HepG2 (cell line): ENCODE measurements at regions not wholly inside any gene's neighbourhood (a gene's known extent, or its start where the extent isn't known, plus 50 kb on each side); places are given as distances from the start of the nearest gene placed in this dataset.
A peak's percentile ranks its signal among the peaks of the same experiment; 100 is the strongest.

Source experiments
- CENPT ChIP-seq: sonication (generic); formaldehyde crosslinking; IDR thresholded peaks from 2 replicates; pipeline ENCODE4 v1.8.0; 2022; ENCODE audit warnings: low read depth, mild to moderate bottlenecking, moderate library complexity, missing genetic modification reagents
- FOXP4 ChIP-seq: sonication (generic); formaldehyde crosslinking; IDR thresholded peaks from 2 replicates; pipeline ENCODE4 v1.4.0; 2020; ENCODE audit warnings: missing genetic modification reagents
- HNRNPLL ChIP-seq: fragments of 200-400 bp; formaldehyde crosslinking; IDR thresholded peaks from 2 replicates; pipeline ENCODE4 v1.6.1; 2017; ENCODE audit warnings: mild to moderate bottlenecking, low read depth, low read length; ENCODE audit not compliant: poor library complexity, severe bottlenecking
- MBD4 ChIP-seq: IDR thresholded peaks from 2 replicates; pipeline ENCODE4 v1.6.1; 2012; ENCODE audit warnings: low read length, inconsistent platforms, borderline replicate concordance
- MLX ChIP-seq: IDR thresholded peaks from 2 replicates; pipeline ENCODE4 v1.6.1; 2016
- MXI1 ChIP-seq: IDR thresholded peaks from 3 replicates; pipeline ENCODE4 v1.6.1; 2012; ENCODE audit warnings: low read depth, low read length, inconsistent platforms, borderline replicate concordance
- TFDP1 ChIP-seq: IDR thresholded peaks from 2 replicates; pipeline ENCODE4 v1.6.1; 2016; ENCODE audit warnings: missing compliant biosample characterization, missing genetic modification reagents, borderline replicate concordance
- TIGD3 ChIP-seq: sonication (generic); formaldehyde crosslinking; IDR thresholded peaks from 2 replicates; pipeline ENCODE4 v1.5.1; 2020; ENCODE audit warnings: mild to moderate bottlenecking, missing genetic modification reagents, borderline replicate concordance
- UBTF ChIP-seq: sonication (generic); formaldehyde crosslinking; IDR thresholded peaks from 2 replicates; pipeline ENCODE4 v1.4.0; 2020; ENCODE audit warnings: mild to moderate bottlenecking, missing genetic modification reagents
- ZEB1 ChIP-seq: IDR thresholded peaks from 2 replicates; pipeline ENCODE4 v1.6.1; 2012; ENCODE audit warnings: mild to moderate bottlenecking, low read depth, inconsistent platforms; ENCODE audit not compliant: insufficient replicate concordance
- ZIK1 ChIP-seq: sonication (generic); formaldehyde crosslinking; IDR thresholded peaks from 2 replicates; pipeline ENCODE4 v1.5.0; 2020; ENCODE audit warnings: mild to moderate bottlenecking, low read depth, missing genetic modification reagents, borderline replicate concordance
- ZNF343 ChIP-seq: sonication (generic); formaldehyde crosslinking; IDR thresholded peaks from 2 replicates; pipeline ENCODE4 v1.4.0; 2020; ENCODE audit warnings: mild to moderate bottlenecking, missing genetic modification reagents
- ZNF644 ChIP-seq: IDR thresholded peaks from 2 replicates; pipeline ENCODE4 v1.6.1; 2016; ENCODE audit warnings: low read depth
- ZNF772 ChIP-seq: sonication (generic); formaldehyde crosslinking; IDR thresholded peaks from 2 replicates; pipeline ENCODE4 v1.5.0; 2020; ENCODE audit warnings: mild to moderate bottlenecking, missing genetic modification reagents

GRCh38 chr12:98126637-98127335, 388.6 kb upstream of the TMPO start (continued):
- TF ChIP-seq TIGD3 (CRISPR knock-in tag) (no peak), ZEB1 (no peak), MBD4 (no peak), HNRNPLL (no peak), UBTF (CRISPR knock-in tag) (no peak), FOXP4 (no peak), ZIK1 (CRISPR knock-in tag) (no peak), TFDP1 (CRISPR knock-in tag) (no peak), ZNF644 (no peak), CENPT (CRISPR knock-in tag) (no peak), MLX (no peak), ZNF343 (peak; percentile 87), ZNF772 (0 out of 2 replicates have a peak, but pooled peaks have one; percentile 27), MXI1 (no peak)
